PC-9 (cell line): ENCODE measurements at regions not wholly inside any gene's neighbourhood (a gene's known extent, or its start where the extent isn't known, plus 50 kb on each side); places are given as distances from the start of the nearest gene placed in this dataset.

Experiments
- CTCF ChIP-seq: fragments of 200-600 bp; sonication (generic); conservative IDR thresholded peaks from 2 replicates; pipeline ENCODE4 v1.6.1; 2017; ENCODE audit warnings: mixed run types, antibody characterized with exemption, mild to moderate bottlenecking, moderate library complexity
- EZH2 ChIP-seq: fragments of 200-600 bp; sonication (generic); IDR thresholded peaks from 2 replicates; pipeline ENCODE4 v1.8.0; 2017; ENCODE audit warnings: antibody characterized with exemption, low read depth

DNA sequence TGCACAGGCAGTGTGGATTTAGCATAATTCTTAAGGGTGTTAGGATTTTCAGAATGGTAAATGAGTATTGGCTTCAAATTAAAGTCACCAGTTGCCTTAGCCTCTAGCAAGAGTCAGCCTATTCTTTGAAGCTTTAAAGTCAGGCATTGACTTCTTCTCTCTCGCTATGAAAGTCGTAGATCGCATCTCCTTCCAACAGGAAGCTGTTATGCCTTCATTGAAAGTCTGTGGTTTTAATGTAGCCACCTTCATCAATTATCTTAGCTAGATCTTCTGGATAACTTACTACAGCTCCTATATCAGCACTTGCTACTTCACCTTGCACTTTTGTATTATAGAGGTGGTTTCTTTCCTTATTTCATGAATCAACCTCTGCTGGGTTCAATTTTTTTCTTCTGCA, 320.2 kb downstream of the PTPRC start:
- no peak for TF ChIP-seq CTCF
- no peak for TF ChIP-seq EZH2
